ENCODE measurements at regions not wholly inside any gene's neighbourhood (a gene's known extent, or its start where the extent isn't known, plus 50 kb on each side); places are given as distances from the start of the nearest gene placed in this dataset.

- H3K79me2 ChIP-seq (ENCODE audit: control insufficient read depth, insufficient read depth, low read length), result no peaks in the 10 kb centered on the region
- H3K9ac ChIP-seq (ENCODE audit: low read length), result no peak overlapping the region
- no peak overlapping the region for H2BK120ac ChIP-seq (ENCODE audit: low read depth, low read length)
- no peak overlapping the region for H3K23ac ChIP-seq (ENCODE audit: low read length)
- no peak for DNase-seq
- WGBS (ENCODE audit: extremely low coverage, insufficient coverage, low lambda C conversion rate), result no CpG with 5 or more reads among the region's 3 CpGs
- no peaks in the 10 kb centered on the region for H3K4me1 ChIP-seq (ENCODE audit: control insufficient read depth, low read depth, low read length)
- H3K36me3 ChIP-seq (ENCODE audit: control insufficient read depth, insufficient read depth, low read length), result no peaks in the 10 kb centered on the region
- no peaks in the 10 kb centered on the region for H3K27me3 ChIP-seq (ENCODE audit: insufficient read depth, low read length, poor library complexity)
- H3K4me2 ChIP-seq (ENCODE audit: low read length), result no peak overlapping the region
- no peak overlapping the region for H4K5ac ChIP-seq (ENCODE audit: low read length)
- H3K4ac ChIP-seq (ENCODE audit: low read depth, low read length), result no peak overlapping the region
- no peak overlapping the region for H3K4me3 ChIP-seq (ENCODE audit: low read length)
- H3K18ac ChIP-seq (ENCODE audit: low read length), result no peak overlapping the region
- H2AK5ac ChIP-seq (ENCODE audit: low read length), result no peak overlapping the region
- no peak overlapping the region for H2BK5ac ChIP-seq (ENCODE audit: low read length)
- H2BK15ac ChIP-seq (replicated peaks; ENCODE audit: low read depth), result no peak overlapping the region
- no peak overlapping the region for H3K27ac ChIP-seq (ENCODE audit: low read depth, low read length)
- H3K56ac ChIP-seq (ENCODE audit: low read length), result no peak overlapping the region
- no peaks in the 10 kb centered on the region for H3K79me1 ChIP-seq (ENCODE audit: low read length)
- no peak overlapping the region for H4K8ac ChIP-seq (ENCODE audit: low read depth, low read length)
Observed at GRCh38 chr4:153844144-153844543, 55.3 kb upstream of the SFRP2 start.

All from mesendoderm (in vitro differentiated cells).